ENCODE measurements at regions not wholly inside any gene's neighbourhood (a gene's known extent, or its start where the extent isn't known, plus 50 kb on each side); places are given as distances from the start of the nearest gene placed in this dataset.

DNA sequence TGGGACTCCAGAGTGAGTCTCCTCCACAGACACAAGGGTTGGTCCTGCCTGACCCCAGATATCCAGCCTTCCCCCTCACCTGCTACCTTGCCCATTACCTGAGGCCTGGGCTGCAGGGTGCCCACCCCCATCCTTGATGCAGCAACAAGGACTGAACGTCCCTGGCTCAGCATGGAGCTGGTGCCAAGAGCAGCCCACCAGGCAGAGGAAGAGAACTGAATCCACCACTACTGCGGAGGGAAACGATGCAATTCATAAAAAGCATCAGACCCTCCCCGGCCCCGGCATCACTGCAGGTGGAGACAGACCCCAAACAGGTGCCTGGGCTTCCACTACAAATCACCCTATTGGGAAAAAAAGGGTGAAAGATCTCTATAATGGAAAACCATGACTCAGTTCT lies 131.0 kb upstream of the TNRC6C start:
- Histone ChIP-seq H3K4me1 (peaks cover 61% of the 10 kb centered on the region), H3K27me3 (ENCODE audit: low read depth) (no peaks in the 10 kb centered on the region), H3K27ac (replicated peaks) (peak overlapping the region; percentile 19), H3K36me3 (no peaks in the 10 kb centered on the region), H3K9me3 (replicated peaks) (no peaks in the 10 kb centered on the region), H3K4me3 (no peak overlapping the region)
- intact Hi-C loops (cut with micrococcal nuclease) = no loop called here
- no peak for DNase-seq
- TF ChIP-seq CTCF (IDR thresholded peaks at IDR 0.05; ENCODE audit: borderline replicate concordance) = no peak

DNA sequence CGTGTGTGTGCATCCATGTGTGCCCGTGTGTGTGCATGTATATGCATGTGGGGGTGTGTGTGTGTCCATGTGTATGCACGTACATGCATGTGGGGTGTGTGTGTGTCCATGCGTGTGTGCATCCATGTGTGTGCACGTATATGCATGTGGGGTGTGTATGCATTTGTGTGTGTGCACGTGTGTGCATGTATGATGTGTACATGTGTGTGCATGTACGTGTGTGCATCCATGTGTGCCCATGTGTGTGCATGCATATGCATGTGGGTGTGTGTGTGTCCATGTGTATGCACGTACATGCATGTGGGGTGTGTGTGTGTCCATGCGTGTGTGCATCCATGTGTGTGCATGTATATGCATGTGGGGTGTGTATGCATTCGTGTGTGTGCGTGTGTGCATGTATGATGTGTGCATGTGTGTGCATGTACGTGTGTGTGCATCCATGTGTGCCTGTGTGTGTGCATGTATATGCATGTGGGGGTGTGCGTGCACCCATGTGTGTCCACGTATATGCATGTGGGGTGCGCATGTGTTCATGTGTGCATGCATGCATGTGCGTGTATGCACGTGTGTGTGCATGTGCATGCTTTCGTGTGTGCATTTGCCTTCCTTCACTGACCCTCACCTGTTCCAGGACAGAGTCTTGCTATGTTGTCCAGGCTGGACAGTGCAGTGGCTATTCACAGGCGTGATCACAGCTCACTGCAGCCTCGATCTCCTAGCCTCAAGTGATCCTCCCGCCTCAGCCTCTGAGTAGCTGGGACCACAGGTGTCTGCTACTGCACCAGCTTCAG lies 129.6 kb upstream of the TNRC6C start:
- peak overlapping the region; percentile 96 for H3K27ac ChIP-seq (replicated peaks)
- H3K4me3 ChIP-seq = no peak overlapping the region
- H3K27me3 ChIP-seq (ENCODE audit: low read depth) = no peaks in the 10 kb centered on the region
- no peak for TF ChIP-seq CTCF (IDR thresholded peaks at IDR 0.05; ENCODE audit: borderline replicate concordance)
- H3K9me3 ChIP-seq (replicated peaks) = no peaks in the 10 kb centered on the region
- DNase-seq = no peak
- intact Hi-C loops (cut with micrococcal nuclease) = no loop called here
- H3K4me1 ChIP-seq = peaks cover 55% of the 10 kb centered on the region
- no peaks in the 10 kb centered on the region for H3K36me3 ChIP-seq

GRCh38 chr17:77829843-77830799 lies 128.4 kb upstream of the TNRC6C start:
- no peaks in the 10 kb centered on the region for H3K9me3 ChIP-seq (replicated peaks)
- H3K4me3 ChIP-seq = no peak overlapping the region
- no peaks in the 10 kb centered on the region for H3K27me3 ChIP-seq (ENCODE audit: low read depth)
- H3K4me1 ChIP-seq = peaks cover 66% of the 10 kb centered on the region
- DNase-seq = peak; percentile 67
- TF ChIP-seq CTCF (IDR thresholded peaks at IDR 0.05; ENCODE audit: borderline replicate concordance) = no peak
- H3K36me3 ChIP-seq = no peaks in the 10 kb centered on the region
- intact Hi-C loops (cut with micrococcal nuclease) = no loop called here
- H3K27ac ChIP-seq (replicated peaks) = peak overlapping the region; percentile 96

DNA sequence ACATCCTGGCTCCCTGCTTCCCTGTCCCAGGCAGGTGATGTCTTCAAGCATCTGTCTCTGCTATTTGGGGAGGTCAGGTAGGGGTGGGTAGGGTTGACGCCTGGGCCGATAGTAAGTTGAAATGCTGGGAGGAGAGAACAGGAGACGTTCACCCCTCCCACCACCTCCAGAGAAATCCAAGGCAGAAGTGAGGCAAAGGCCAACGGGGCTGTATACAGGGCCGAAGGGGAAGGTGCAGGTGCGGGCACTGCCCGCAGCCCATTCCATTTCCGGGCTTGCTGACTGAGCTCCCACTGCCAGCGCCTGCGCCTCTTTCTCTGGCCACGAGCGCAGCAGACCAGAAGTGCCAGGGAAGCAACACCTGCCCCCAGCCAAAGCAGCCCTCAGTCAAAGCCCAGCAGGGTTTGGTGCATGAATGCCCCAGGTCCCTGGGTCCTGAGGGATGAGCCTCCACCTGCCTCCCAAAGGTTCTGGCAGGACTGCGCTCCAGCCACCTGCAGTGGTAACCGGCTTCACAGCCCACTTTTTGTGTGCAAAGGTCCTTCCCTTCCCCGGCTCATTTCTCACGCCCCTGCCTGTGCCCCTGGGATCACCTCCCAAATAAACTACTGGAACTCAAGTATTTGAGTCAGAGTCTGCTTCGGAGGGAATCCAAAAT lies 127.6 kb upstream of the TNRC6C start:
- Histone ChIP-seq H3K4me3 (no peak overlapping the region), H3K36me3 (no peaks in the 10 kb centered on the region), H3K9me3 (replicated peaks) (no peaks in the 10 kb centered on the region), H3K4me1 (peaks cover 67% of the 10 kb centered on the region), H3K27ac (replicated peaks) (peak overlapping the region; percentile 96), H3K27me3 (ENCODE audit: low read depth) (no peaks in the 10 kb centered on the region)
- DNase-seq = no peak
- intact Hi-C loops (cut with micrococcal nuclease) = no loop called here
- no peak for TF ChIP-seq CTCF (IDR thresholded peaks at IDR 0.05; ENCODE audit: borderline replicate concordance)

GRCh38 chr17:77831474-77832179 lies 126.9 kb upstream of the TNRC6C start:
- no peak overlapping the region for H3K4me3 ChIP-seq
- intact Hi-C loops (cut with micrococcal nuclease) = no loop called here
- peak overlapping the region; percentile 96 for H3K27ac ChIP-seq (replicated peaks)
- peak; percentile 12 for DNase-seq
- peaks cover 73% of the 10 kb centered on the region for H3K4me1 ChIP-seq
- no peaks in the 10 kb centered on the region for H3K27me3 ChIP-seq (ENCODE audit: low read depth)
- no peaks in the 10 kb centered on the region for H3K36me3 ChIP-seq
- TF ChIP-seq CTCF (IDR thresholded peaks at IDR 0.05; ENCODE audit: borderline replicate concordance) = no peak
- H3K9me3 ChIP-seq (replicated peaks) = no peaks in the 10 kb centered on the region

Data from left ventricle myocardium inferior (tissue), 1 donor.